Vagina (tissue), 2 donors: ENCODE measurements at regions not wholly inside any gene's neighbourhood (a gene's known extent, or its start where the extent isn't known, plus 50 kb on each side); places are given as distances from the start of the nearest gene placed in this dataset.

Experiments
- CTCF ChIP-seq, 3 experiments: fragments of 450-650 bp in 2 of 3; fragments of 200-600 bp in 1 of 3; sonication (generic) in 1 of 3; IDR thresholded peaks; one replicate each; pipeline ENCODE4 v1.5.1; 2017 to 2019; ENCODE audit warnings: antibody characterized with exemption in 3 of 3, mild to moderate bottlenecking in 2 of 3, moderate library complexity in 2 of 3
- POLR2A ChIP-seq, 2 donors: fragments of 450-650 bp; IDR thresholded peaks; one replicate each; pipeline ENCODE4 v1.6.1; 2017; ENCODE audit warnings: antibody characterized with exemption in 2 of 2, mild to moderate bottlenecking in 2 of 2, moderate library complexity in 2 of 2
- POLR2AphosphoS5 ChIP-seq, 2 donors: sonication (generic); formaldehyde crosslinking; IDR thresholded peaks; one replicate each; pipeline ENCODE4 v1.9.0; 2017; ENCODE audit warnings: antibody characterized with exemption in 2 of 2, mild to moderate bottlenecking in 2 of 2, low read depth in 1 of 2; ENCODE audit not compliant: insufficient read depth in 1 of 2

- TF ChIP-seq CTCF (IDR thresholded peaks at IDR 0.05) (no peak), POLR2AphosphoS5 (IDR thresholded peaks at IDR 0.05; ENCODE audit: insufficient read depth in 1 of 2, low read depth in 1 of 2) (no peak), POLR2A (IDR thresholded peaks at IDR 0.05) (no peak)
Measured at GRCh38 chr9:38205279-38205678, 136.3 kb upstream of the SHB start.
